Heart left ventricle (tissue), 16 donors: ENCODE measurements at regions not wholly inside any gene's neighbourhood (a gene's known extent, or its start where the extent isn't known, plus 50 kb on each side); places are given as distances from the start of the nearest gene placed in this dataset.
"Not testable (repeated sequence)": the region's sequence is repeated elsewhere in the genome, so short reads cannot be mapped to it uniquely, and the experiment has no call there.

Experiments
- ATAC-seq, 4 donors: fragments of 200-7000 bp; cut with Tn5 transposase; one replicate each; pipeline ENCODE4 v1.9.1; 2020 to 2022; ENCODE audit warnings: moderate library complexity in 4 of 4, mild to moderate bottlenecking in 3 of 4, moderate number of reproducible peaks in 1 of 4
- DNase-seq, 5 donors: peaks; one replicate each; pipeline ENCODE4 v3.0.0-alpha.2; 2020
- H3K27ac ChIP-seq, 12 donors: fragments of 200-600 bp; sonication (generic) in 4 of 12; one replicate each; pipeline versions ENCODE4 v1.5.0 to v1.8.0; 2016 to 2022; ENCODE audit warnings: mild to moderate bottlenecking in 2 of 12
- H3K27me3 ChIP-seq, 9 donors: fragments of 200-600 bp; sonication (generic) in 2 of 9; one replicate each; pipeline versions ENCODE4 v1.5.1 to v1.8.0; 2016 to 2022; ENCODE audit warnings: mild to moderate bottlenecking in 3 of 9
- H3K36me3 ChIP-seq, 9 donors: fragments of 200-600 bp; sonication (generic) in 2 of 9; one replicate each; pipeline versions ENCODE4 v1.5.0 to v1.8.0; 2018 to 2022; ENCODE audit warnings: mild to moderate bottlenecking in 2 of 9
- H3K4me1 ChIP-seq, 12 donors: fragments of 200-600 bp; sonication (generic) in 4 of 12; one replicate each; pipeline versions ENCODE4 v1.5.0 to v1.8.0; 2016 to 2022; ENCODE audit warnings: mild to moderate bottlenecking in 3 of 12
- H3K4me3 ChIP-seq, 12 donors: fragments of 200-600 bp; sonication (generic) in 4 of 12; one replicate each; pipeline versions ENCODE4 v1.5.0 to v1.8.0; 2017 to 2022; ENCODE audit warnings: mild to moderate bottlenecking in 9 of 12, moderate library complexity in 4 of 12
- H3K9me3 ChIP-seq, 12 donors: fragments of 200-600 bp; sonication (generic) in 4 of 12; one replicate each; pipeline versions ENCODE4 v1.5.0 to v1.8.0; 2016 to 2022; ENCODE audit warnings: mild to moderate bottlenecking in 1 of 12
- CTCF ChIP-seq, 12 donors: fragments of 200-600 bp; sonication (generic) in 4 of 12; IDR thresholded peaks; one replicate each; pipeline versions ENCODE4 v1.5.0 to v1.8.0; 2018 to 2022; ENCODE audit warnings: antibody characterized with exemption in 12 of 12, mild to moderate bottlenecking in 5 of 12
- POLR2A ChIP-seq, 2 donors: fragments of 450-650 bp; IDR thresholded peaks; one replicate each; pipeline ENCODE4 v1.6.1; 2017; ENCODE audit warnings: antibody characterized with exemption in 2 of 2, mild to moderate bottlenecking in 2 of 2, moderate library complexity in 2 of 2
- WGBS, 4 donors: extraction: QIAGEN DNeasy Blood & Tissue Kit in 2 of 4; methylation state at CpG; one replicate each; pipeline versions ENCODE4 v1.1.5 to v1.1.7; 2013 to 2018; 5-methylcytosine and 5-hydroxymethylcytosine counted together
- intact Hi-C, 10 donors: fragments of 100-400 bp; cut with DNase I; formaldehyde crosslinking; loops; one replicate each; pipeline versions ENCODE4 v1.11.1 to v1.14.2; 2022
- donor health status: ischemic (EF 13 %, LVEDD 7.1; RV severe dilation, severe dysfunction).
- donor health status: healthy with polysubstance abuse.
- donor health status: DM: no; HTN: yes; CAD: no.
- donor health status: DM: no; HTN: no; CAD: no.
- donor health status: ischemic (EF 25% LVEDD 6.9; RV normal size, moderate dysfunction).
- donor health status: ischemic (EF 25% LVEDD 5.7; RV mildly dilated, moderate dysfunction).
- donor health status: healthy.
- donor health status: DM: yes; HTN: yes; CAD: no.
- donor health status: ischemic (EF 35%, LVEDD 5.7; RV mildly dilated, moderate dysfunction).
- donor health status: nonischemic (EF 11% LVEDD 7.7; RV severe dilation, severe dysfunction).
- donor health status: DM: yes; HTN: yes; CAD: no.
- donor health status: PGD.
- donor health status: ischemic (EF 29% LVEDD 5.4; RV normal size, mild dysfunction).
- donor health status: nonischemic (EF 23%, LVEDD 6.1; RV moderate dilation, normal function).

- H3K36me3 ChIP-seq = no peaks in the 10 kb centered on the region
- ATAC-seq = no peak
- TF ChIP-seq CTCF (IDR thresholded peaks at IDR 0.05) (no peak), POLR2A (IDR thresholded peaks at IDR 0.05) (no peak)
- H3K4me1 ChIP-seq = no peaks in the 10 kb centered on the region
- H3K27ac ChIP-seq = no peak overlapping the region
- peaks cover 0 to 4% (median 0%) of the 10 kb centered on the region in 9 donors for H3K27me3 ChIP-seq
- intact Hi-C loops = no loop called here
- no peaks in the 10 kb centered on the region for H3K9me3 ChIP-seq
- H3K4me3 ChIP-seq = no peak overlapping the region
- DNase-seq = no peak
- WGBS, 4 donors = 70 to 81% (median 77%) methylated on average over 2 of the region's 2 CpGs
Measured at GRCh38 chr7:25739143-25739542, 412.9 kb upstream of the NFE2L3 start.

GRCh38 chr7:25742316-25742715 is 409.7 kb upstream of the NFE2L3 start:
- Histone ChIP-seq H3K27me3 (no peaks in the 10 kb centered on the region), H3K4me3 (no peak overlapping the region), H3K9me3 (no peaks in the 10 kb centered on the region), H3K27ac (no peak overlapping the region), H3K4me1 (no peaks in the 10 kb centered on the region), H3K36me3 (no peaks in the 10 kb centered on the region)
- 76 to 88% (median 81%) methylated on average over 3 of the region's 3 CpGs for WGBS, 4 donors
- TF ChIP-seq POLR2A (IDR thresholded peaks at IDR 0.05) (no peak), CTCF (IDR thresholded peaks at IDR 0.05) (no peak)
- DNase-seq = no peak
- ATAC-seq = no peak
- intact Hi-C loops = no loop called here

- WGBS, 4 donors = 86 to 93% (median 91%) methylated on average over 19 to 35 of the region's 37 CpGs
- ATAC-seq, DNase-seq, H3K36me3 ChIP-seq, H3K4me3 ChIP-seq, H3K27ac ChIP-seq, H3K27me3 ChIP-seq, H3K9me3 ChIP-seq, H3K4me1 ChIP-seq, intact Hi-C loops: not testable (repeated sequence)
Measured at GRCh38 chr7:25743670-25744451, 408.1 kb upstream of the NFE2L3 start.

GRCh38 chr7:25750744-25751508 is 401.1 kb upstream of the NFE2L3 start:
- DNase-seq (peak in 1 of 5 donors; percentile 7), ATAC-seq (peak in 2 of 4 donors; percentile 10 to 36)
- peak overlapping the region in 11 of 12 donors; percentile 11 to 84 (median 46) for H3K27ac ChIP-seq
- no peaks in the 10 kb centered on the region for H3K9me3 ChIP-seq
- no peaks in the 10 kb centered on the region for H3K27me3 ChIP-seq
- H3K36me3 ChIP-seq = no peaks in the 10 kb centered on the region
- intact Hi-C loops = no loop called here
- H3K4me3 ChIP-seq = peak overlapping the region in 3 of 12 donors; percentile 2 to 7 (median 5)
- 42 to 51% (median 47%) methylated on average over 14 of the region's 14 CpGs for WGBS, 4 donors
- peaks cover 0 to 31% (median 9%) of the 10 kb centered on the region in 12 donors for H3K4me1 ChIP-seq
- TF ChIP-seq CTCF (IDR thresholded peaks at IDR 0.05) (no peak), POLR2A (IDR thresholded peaks at IDR 0.05) (no peak)
